ENCODE measurements at regions not wholly inside any gene's neighbourhood (a gene's known extent, or its start where the extent isn't known, plus 50 kb on each side); places are given as distances from the start of the nearest gene placed in this dataset.

- DNase-seq (ENCODE audit: low spot score): no peak
- peaks cover 0 to 14% of the 10 kb centered on the region in 2 donors for H3K9me3 ChIP-seq
- no peaks in the 10 kb centered on the region for H3K27me3 ChIP-seq
- TF ChIP-seq CTCF (IDR thresholded peaks at IDR 0.05): no peak
- H3K27ac ChIP-seq: no peak overlapping the region
- H3K36me3 ChIP-seq: no peaks in the 10 kb centered on the region
- H3K4me3 ChIP-seq: no peak overlapping the region
- no peaks in the 10 kb centered on the region for H3K4me1 ChIP-seq
Measured at GRCh38 chr1:221503268-221503667, 238.6 kb downstream of the DUSP10 start.

- no peak for TF ChIP-seq CTCF (IDR thresholded peaks at IDR 0.05)
- H3K4me1 ChIP-seq: no peaks in the 10 kb centered on the region
- H3K9me3 ChIP-seq: peaks cover 0 to 14% of the 10 kb centered on the region in 2 donors
- no peak for DNase-seq (ENCODE audit: low spot score)
- no peak overlapping the region for H3K4me3 ChIP-seq
- no peaks in the 10 kb centered on the region for H3K36me3 ChIP-seq
- no peaks in the 10 kb centered on the region for H3K27me3 ChIP-seq
- H3K27ac ChIP-seq: no peak overlapping the region
Measured at GRCh38 chr1:221509575-221510355, 232.1 kb downstream of the DUSP10 start.

- Histone ChIP-seq H3K27me3 (no peaks in the 10 kb centered on the region), H3K4me3 (no peak overlapping the region), H3K27ac (no peak overlapping the region), H3K4me1 (no peaks in the 10 kb centered on the region), H3K9me3 (peaks cover 0 to 5% of the 10 kb centered on the region in 2 donors), H3K36me3 (no peaks in the 10 kb centered on the region)
- no peak for DNase-seq (ENCODE audit: low spot score)
- TF ChIP-seq CTCF (IDR thresholded peaks at IDR 0.05): no peak
Measured at GRCh38 chr1:221510793-221511503, 230.9 kb downstream of the DUSP10 start.

GRCh38 chr1:221511797-221512196, 230.1 kb downstream of the DUSP10 start:
- no peaks in the 10 kb centered on the region for H3K4me1 ChIP-seq
- no peak for DNase-seq (ENCODE audit: low spot score)
- TF ChIP-seq CTCF (IDR thresholded peaks at IDR 0.05): no peak
- no peaks in the 10 kb centered on the region for H3K36me3 ChIP-seq
- H3K9me3 ChIP-seq: no peaks in the 10 kb centered on the region
- H3K27me3 ChIP-seq: no peaks in the 10 kb centered on the region
- no peak overlapping the region for H3K27ac ChIP-seq
- H3K4me3 ChIP-seq: no peak overlapping the region

GRCh38 chr1:221514806-221515205, 227.1 kb downstream of the DUSP10 start:
- DNase-seq (ENCODE audit: low spot score): no peak
- no peak for TF ChIP-seq CTCF (IDR thresholded peaks at IDR 0.05)

More at GRCh38 chr1:221514806-221515205, 227.1 kb downstream of the DUSP10 start:
- no peak overlapping the region for H3K27ac ChIP-seq
- no peaks in the 10 kb centered on the region for H3K9me3 ChIP-seq
- no peaks in the 10 kb centered on the region for H3K4me1 ChIP-seq
- no peak overlapping the region for H3K4me3 ChIP-seq
- no peaks in the 10 kb centered on the region for H3K36me3 ChIP-seq
- H3K27me3 ChIP-seq: no peaks in the 10 kb centered on the region
